GM12878 (cell line): ENCODE measurements at regions not wholly inside any gene's neighbourhood (a gene's known extent, or its start where the extent isn't known, plus 50 kb on each side); places are given as distances from the start of the nearest gene placed in this dataset.

ENCODE experiments used
- BACH1 ChIP-seq: fragments of 450-650 bp; IDR thresholded peaks from 2 replicates; pipeline ENCODE4 v1.6.1; 2017; ENCODE audit warnings: mild to moderate bottlenecking, borderline replicate concordance
- BRCA1 ChIP-seq: IDR thresholded peaks from 2 replicates; pipeline ENCODE4 v1.6.1; 2011; ENCODE audit warnings: low read depth, low read length, improper control_type of control experiment
- JUNB ChIP-seq: IDR thresholded peaks from 2 replicates; pipeline ENCODE4 v1.6.1; 2016; ENCODE audit warnings: antibody characterized with exemption, mild to moderate bottlenecking
- POLR2A ChIP-seq: IDR thresholded peaks from 2 replicates; pipeline ENCODE4 v1.6.1; 2011; ENCODE audit warnings: low read depth, mild to moderate bottlenecking, low read length
- TAF1 ChIP-seq: IDR thresholded peaks from 2 replicates; pipeline ENCODE4 v1.6.1; 2011; ENCODE audit warnings: mild to moderate bottlenecking, low read depth, low read length, borderline replicate concordance
- TF ChIP-seq, protein P1 (sequence below): IDR thresholded peaks from 2 replicates; pipeline ENCODE4 v1.6.1; 2012; ENCODE audit warnings: low read length, inconsistent platforms
- TF ChIP-seq, protein P2 (sequence below): fragments of 450-650 bp; IDR thresholded peaks from 2 replicates; pipeline ENCODE4 v1.6.1; 2014; ENCODE audit warnings: mild to moderate bottlenecking
- TF ChIP-seq, protein P3 (sequence below): fragments of 450-650 bp; formaldehyde crosslinking; IDR thresholded peaks from 2 replicates; pipeline ENCODE4 v1.5.0; 2022; ENCODE audit warnings: mild to moderate bottlenecking, missing genetic modification characterization

DNA sequence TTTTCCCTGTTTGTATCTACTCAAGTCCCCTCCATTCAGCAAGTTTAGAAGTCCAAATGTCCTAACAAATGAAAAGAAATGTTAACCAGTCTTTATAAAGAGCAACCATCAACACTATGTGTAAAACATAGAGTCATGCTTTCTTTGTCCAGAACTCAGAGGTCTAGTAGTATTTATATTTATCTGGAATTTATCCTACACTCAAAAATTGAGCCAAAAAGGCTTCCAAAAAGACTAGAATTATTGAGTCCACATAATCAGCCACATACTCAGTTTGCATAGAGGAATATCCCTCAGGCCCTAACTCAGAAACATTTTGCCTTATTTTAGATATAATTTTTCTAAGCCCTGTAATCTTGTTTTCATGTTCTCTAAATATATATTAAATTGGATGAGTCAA is 455.0 kb downstream of the COL12A1 start:
- TF ChIP-seq BRCA1 (no peak), TAF1 (no peak), POLR2A (no peak), BACH1 (no peak), JUNB (no peak)
- TF ChIP-seq, protein P1, sequence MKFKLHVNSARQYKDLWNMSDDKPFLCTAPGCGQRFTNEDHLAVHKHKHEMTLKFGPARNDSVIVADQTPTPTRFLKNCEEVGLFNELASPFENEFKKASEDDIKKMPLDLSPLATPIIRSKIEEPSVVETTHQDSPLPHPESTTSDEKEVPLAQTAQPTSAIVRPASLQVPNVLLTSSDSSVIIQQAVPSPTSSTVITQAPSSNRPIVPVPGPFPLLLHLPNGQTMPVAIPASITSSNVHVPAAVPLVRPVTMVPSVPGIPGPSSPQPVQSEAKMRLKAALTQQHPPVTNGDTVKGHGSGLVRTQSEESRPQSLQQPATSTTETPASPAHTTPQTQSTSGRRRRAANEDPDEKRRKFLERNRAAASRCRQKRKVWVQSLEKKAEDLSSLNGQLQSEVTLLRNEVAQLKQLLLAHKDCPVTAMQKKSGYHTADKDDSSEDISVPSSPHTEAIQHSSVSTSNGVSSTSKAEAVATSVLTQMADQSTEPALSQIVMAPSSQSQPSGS = no peak
- TF ChIP-seq, protein P2, sequence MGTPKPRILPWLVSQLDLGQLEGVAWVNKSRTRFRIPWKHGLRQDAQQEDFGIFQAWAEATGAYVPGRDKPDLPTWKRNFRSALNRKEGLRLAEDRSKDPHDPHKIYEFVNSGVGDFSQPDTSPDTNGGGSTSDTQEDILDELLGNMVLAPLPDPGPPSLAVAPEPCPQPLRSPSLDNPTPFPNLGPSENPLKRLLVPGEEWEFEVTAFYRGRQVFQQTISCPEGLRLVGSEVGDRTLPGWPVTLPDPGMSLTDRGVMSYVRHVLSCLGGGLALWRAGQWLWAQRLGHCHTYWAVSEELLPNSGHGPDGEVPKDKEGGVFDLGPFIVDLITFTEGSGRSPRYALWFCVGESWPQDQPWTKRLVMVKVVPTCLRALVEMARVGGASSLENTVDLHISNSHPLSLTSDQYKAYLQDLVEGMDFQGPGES = no peak
- TF ChIP-seq, protein P3, sequence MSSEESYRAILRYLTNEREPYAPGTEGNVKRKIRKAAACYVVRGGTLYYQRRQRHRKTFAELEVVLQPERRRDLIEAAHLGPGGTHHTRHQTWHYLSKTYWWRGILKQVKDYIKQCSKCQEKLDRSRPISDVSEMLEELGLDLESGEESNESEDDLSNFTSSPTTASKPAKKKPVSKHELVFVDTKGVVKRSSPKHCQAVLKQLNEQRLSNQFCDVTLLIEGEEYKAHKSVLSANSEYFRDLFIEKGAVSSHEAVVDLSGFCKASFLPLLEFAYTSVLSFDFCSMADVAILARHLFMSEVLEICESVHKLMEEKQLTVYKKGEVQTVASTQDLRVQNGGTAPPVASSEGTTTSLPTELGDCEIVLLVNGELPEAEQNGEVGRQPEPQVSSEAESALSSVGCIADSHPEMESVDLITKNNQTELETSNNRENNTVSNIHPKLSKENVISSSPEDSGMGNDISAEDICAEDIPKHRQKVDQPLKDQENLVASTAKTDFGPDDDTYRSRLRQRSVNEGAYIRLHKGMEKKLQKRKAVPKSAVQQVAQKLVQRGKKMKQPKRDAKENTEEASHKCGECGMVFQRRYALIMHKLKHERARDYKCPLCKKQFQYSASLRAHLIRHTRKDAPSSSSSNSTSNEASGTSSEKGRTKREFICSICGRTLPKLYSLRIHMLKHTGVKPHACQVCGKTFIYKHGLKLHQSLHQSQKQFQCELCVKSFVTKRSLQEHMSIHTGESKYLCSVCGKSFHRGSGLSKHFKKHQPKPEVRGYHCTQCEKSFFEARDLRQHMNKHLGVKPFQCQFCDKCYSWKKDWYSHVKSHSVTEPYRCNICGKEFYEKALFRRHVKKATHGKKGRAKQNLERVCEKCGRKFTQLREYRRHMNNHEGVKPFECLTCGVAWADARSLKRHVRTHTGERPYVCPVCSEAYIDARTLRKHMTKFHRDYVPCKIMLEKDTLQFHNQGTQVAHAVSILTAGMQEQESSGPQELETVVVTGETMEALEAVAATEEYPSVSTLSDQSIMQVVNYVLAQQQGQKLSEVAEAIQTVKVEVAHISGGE (CRISPR knock-in tag) = no peak
